Common myeloid progenitor, CD34-positive (primary cell): ENCODE measurements at regions not wholly inside any gene's neighbourhood (a gene's known extent, or its start where the extent isn't known, plus 50 kb on each side); places are given as distances from the start of the nearest gene placed in this dataset.

ENCODE experiments used
- CTCF ChIA-PET: fragments of 350-600 bp; sonication (Branson Sonifier 250); formaldehyde crosslinking; loops from one replicate; lab custom pipeline; 2021; ENCODE audit warnings: antibody characterized with exemption; lab: Charles Lee
- POLR2A ChIA-PET: fragments of 350-600 bp; sonication (Branson Sonifier 250); formaldehyde crosslinking; loops from one replicate; lab custom pipeline; 2021; ENCODE audit warnings: antibody characterized with exemption; lab: Charles Lee
- DNase-seq, 3 donors: peaks; one replicate each; pipeline versions ENCODE4 v3.0.0 to v3.0.0-alpha.2; 2013
- H3K27ac ChIP-seq, 2 experiments: 1 replicate in 1 of 2; 2 replicates in 1 of 2; pipeline ENCODE4 v1.7.0; 2013; ENCODE audit warnings: inconsistent platforms in 2 of 2, low read length in 2 of 2, mild to moderate bottlenecking in 2 of 2, low read depth in 1 of 2, moderate library complexity in 1 of 2; ENCODE audit not compliant: severe bottlenecking in 2 of 2, insufficient read depth in 1 of 2, poor library complexity in 1 of 2
- H3K27me3 ChIP-seq, 5 experiments: replicated peaks in 2 of 5; 1 replicate in 3 of 5; 2 replicates in 2 of 5; pipeline versions ENCODE4 v1.6.1 to v1.7.0; 2013; ENCODE audit warnings: low read length in 4 of 5, mild to moderate bottlenecking in 2 of 5, moderate library complexity in 2 of 5, inconsistent platforms in 1 of 5; ENCODE audit not compliant: insufficient read depth in 5 of 5, control insufficient read depth in 4 of 5
- H3K36me3 ChIP-seq, 4 experiments: 1 replicate in 2 of 4; 2 replicates in 2 of 4; pipeline versions ENCODE4 v1.6.1 to v1.7.0; 2013; ENCODE audit warnings: low read length in 3 of 4, control low read depth in 1 of 4, mild to moderate bottlenecking in 1 of 4; ENCODE audit not compliant: control insufficient read depth in 4 of 4, insufficient read depth in 4 of 4
- H3K4me1 ChIP-seq, 4 experiments: 1 replicate in 3 of 4; 2 replicates in 1 of 4; pipeline versions ENCODE4 v1.6.1 to v1.7.1; 2013; ENCODE audit warnings: low read length in 3 of 4, mild to moderate bottlenecking in 3 of 4, control low read depth in 1 of 4, inconsistent platforms in 1 of 4, moderate library complexity in 1 of 4; ENCODE audit not compliant: control insufficient read depth in 4 of 4, insufficient read depth in 4 of 4; ENCODE audit errors: control extremely low read depth in 1 of 4
- H3K4me3 ChIP-seq, 7 experiments: 1 replicate in 4 of 7; 2 replicates in 3 of 7; pipeline versions ENCODE4 v1.5.1 to v1.7.0; 2013; ENCODE audit warnings: mild to moderate bottlenecking in 7 of 7, low read length in 6 of 7, moderate library complexity in 6 of 7, inconsistent platforms in 2 of 7, low read depth in 2 of 7, control low read depth in 1 of 7; ENCODE audit not compliant: insufficient read depth in 4 of 7, control insufficient read depth in 1 of 7; ENCODE audit errors: extremely low read depth in 1 of 7
- H3K9me3 ChIP-seq, 5 experiments: 1 replicate in 4 of 5; 2 replicates in 1 of 5; pipeline versions ENCODE4 v1.6.1 to v1.7.1; 2013; ENCODE audit warnings: low read length in 4 of 5, mild to moderate bottlenecking in 2 of 5, inconsistent platforms in 1 of 5, low read depth in 1 of 5, moderate library complexity in 1 of 5; ENCODE audit not compliant: control insufficient read depth in 4 of 5, insufficient read depth in 2 of 5; ENCODE audit errors: control extremely low read depth in 1 of 5
- WGBS: methylation state at CpG from one replicate; pipeline ENCODE4 v1.1.5; 2013; ENCODE audit not compliant: insufficient coverage; 5-methylcytosine and 5-hydroxymethylcytosine counted together

- Histone ChIP-seq H3K4me1 (no peaks in the 10 kb centered on the region), H3K27ac (no peak overlapping the region), H3K4me3 (no peak overlapping the region), H3K27me3 (no peaks in the 10 kb centered on the region), H3K36me3 (no peaks in the 10 kb centered on the region), H3K9me3 (peaks cover 0 to 4% (median 0%) of the 10 kb centered on the region in 5 experiments)
- POLR2A ChIA-PET = no interaction called here
- CTCF ChIA-PET = no interaction called here
- 86% methylated on average over 4 of the region's 6 CpGs for WGBS
- no peak for DNase-seq
Observed at GRCh38 chr16:9458816-9459215, 367.4 kb downstream of the HAPSTR1 start.

GRCh38 chr16:9462984-9463383 is 371.5 kb downstream of the HAPSTR1 start:
- no peaks in the 10 kb centered on the region for H3K9me3 ChIP-seq
- no peaks in the 10 kb centered on the region for H3K36me3 ChIP-seq
- ChIA-PET POLR2A (interaction anchor here (0.6 kb wide), 1 partner anchor 119 kb away, joined by 4 read pairs; no protein-coding TSS in a partner anchor), CTCF (no interaction called here)
- 85% methylated on average over 4 of the region's 7 CpGs for WGBS
- no peaks in the 10 kb centered on the region for H3K4me1 ChIP-seq
- DNase-seq = no peak
- H3K27me3 ChIP-seq = no peaks in the 10 kb centered on the region
- H3K4me3 ChIP-seq = no peak overlapping the region
- H3K27ac ChIP-seq = no peak overlapping the region

- Histone ChIP-seq H3K4me1 (no peaks in the 10 kb centered on the region), H3K27me3 (no peaks in the 10 kb centered on the region), H3K36me3 (no peaks in the 10 kb centered on the region), H3K27ac (no peak overlapping the region), H3K4me3 (no peak overlapping the region), H3K9me3 (no peaks in the 10 kb centered on the region)
- POLR2A ChIA-PET = interaction anchor here (0.6 kb wide), 1 partner anchor 120 kb away, joined by 4 read pairs; no protein-coding TSS in a partner anchor
- CTCF ChIA-PET = no interaction called here
- WGBS = no CpG with 5 or more reads among the region's 3 CpGs
- DNase-seq = no peak
Observed at GRCh38 chr16:9463461-9463860, 372.0 kb downstream of the HAPSTR1 start.

GRCh38 chr16:9465161-9465560 is 373.7 kb downstream of the HAPSTR1 start:
- Histone ChIP-seq H3K27ac (no peak overlapping the region), H3K4me1 (no peaks in the 10 kb centered on the region), H3K27me3 (no peaks in the 10 kb centered on the region), H3K36me3 (no peaks in the 10 kb centered on the region), H3K9me3 (peaks cover 0 to 1% (median 0%) of the 10 kb centered on the region in 5 experiments), H3K4me3 (no peak overlapping the region)
- POLR2A ChIA-PET = no interaction called here
- no peak for DNase-seq
- CTCF ChIA-PET = no interaction called here
- 97% methylated on average over 4 of the region's 4 CpGs for WGBS

GRCh38 chr16:9469512-9469911 is 378.1 kb downstream of the HAPSTR1 start:
- Histone ChIP-seq H3K9me3 (peaks cover 0 to 1% (median 0%) of the 10 kb centered on the region in 5 experiments), H3K27ac (no peak overlapping the region), H3K27me3 (no peaks in the 10 kb centered on the region), H3K4me1 (no peaks in the 10 kb centered on the region), H3K36me3 (no peaks in the 10 kb centered on the region), H3K4me3 (no peak overlapping the region)
- ChIA-PET POLR2A (no interaction called here), CTCF (no interaction called here)
- no peak for DNase-seq

GRCh38 chr16:9476744-9477143 is 385.3 kb downstream of the HAPSTR1 start:
- 94% methylated on average over 3 of the region's 3 CpGs for WGBS
- H3K36me3 ChIP-seq = no peaks in the 10 kb centered on the region

GRCh38 chr16:9479008-9479407 is 387.6 kb downstream of the HAPSTR1 start:
- Histone ChIP-seq H3K9me3 (no peaks in the 10 kb centered on the region), H3K4me1 (no peaks in the 10 kb centered on the region), H3K4me3 (no peak overlapping the region), H3K27me3 (no peaks in the 10 kb centered on the region), H3K36me3 (no peaks in the 10 kb centered on the region), H3K27ac (no peak overlapping the region)
- CTCF ChIA-PET = no interaction called here
- POLR2A ChIA-PET = no interaction called here
- WGBS = no CpG with 5 or more reads among the region's 2 CpGs
- DNase-seq = no peak

More at GRCh38 chr16:9476744-9477143, 385.3 kb downstream of the HAPSTR1 start:
- H3K4me1 ChIP-seq = no peaks in the 10 kb centered on the region
- no peak for DNase-seq
- H3K27me3 ChIP-seq = no peaks in the 10 kb centered on the region
- H3K4me3 ChIP-seq = no peak overlapping the region
- ChIA-PET POLR2A (no interaction called here), CTCF (no interaction called here)
- H3K9me3 ChIP-seq = no peaks in the 10 kb centered on the region
- H3K27ac ChIP-seq = no peak overlapping the region
